Esophagus squamous epithelium (tissue), 4 donors: ENCODE measurements at regions not wholly inside any gene's neighbourhood (a gene's known extent, or its start where the extent isn't known, plus 50 kb on each side); places are given as distances from the start of the nearest gene placed in this dataset.

Source experiments
- POLR2A ChIP-seq, 4 donors: fragments of 450-650 bp; IDR thresholded peaks; one replicate each; pipeline ENCODE4 v1.6.1; 2017; ENCODE audit warnings: antibody characterized with exemption in 4 of 4, mild to moderate bottlenecking in 4 of 4, moderate library complexity in 3 of 4
- TF ChIP-seq, protein P1 (sequence below), 6 experiments: fragments of 450-650 bp in 4 of 6; fragments of 200-600 bp in 2 of 6; sonication (generic) in 2 of 6; IDR thresholded peaks; one replicate each; pipeline ENCODE4 v1.5.1; 2016 to 2019; ENCODE audit warnings: antibody characterized with exemption in 6 of 6, mild to moderate bottlenecking in 4 of 6, moderate library complexity in 4 of 6

DNA sequence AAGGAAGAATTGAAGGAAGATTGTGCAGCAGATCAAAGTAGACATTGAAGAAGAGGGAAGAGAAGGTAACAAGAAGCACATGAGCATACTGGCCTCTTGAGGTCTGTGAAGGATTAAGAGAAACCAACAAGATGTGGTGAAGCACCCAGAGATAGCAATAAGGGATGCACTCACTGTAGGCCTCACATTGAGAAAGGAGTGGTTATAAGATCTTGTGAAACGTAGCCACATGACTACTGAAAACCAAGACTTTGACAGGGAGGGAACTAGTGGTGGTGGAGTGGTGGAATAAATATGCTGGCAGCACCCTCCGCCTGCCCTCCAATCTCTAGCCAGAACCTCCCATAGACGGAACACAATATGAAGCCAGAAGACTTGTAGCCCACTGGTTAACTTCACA is 651.2 kb downstream of the DIPK2A start:
- TF ChIP-seq, protein P1, sequence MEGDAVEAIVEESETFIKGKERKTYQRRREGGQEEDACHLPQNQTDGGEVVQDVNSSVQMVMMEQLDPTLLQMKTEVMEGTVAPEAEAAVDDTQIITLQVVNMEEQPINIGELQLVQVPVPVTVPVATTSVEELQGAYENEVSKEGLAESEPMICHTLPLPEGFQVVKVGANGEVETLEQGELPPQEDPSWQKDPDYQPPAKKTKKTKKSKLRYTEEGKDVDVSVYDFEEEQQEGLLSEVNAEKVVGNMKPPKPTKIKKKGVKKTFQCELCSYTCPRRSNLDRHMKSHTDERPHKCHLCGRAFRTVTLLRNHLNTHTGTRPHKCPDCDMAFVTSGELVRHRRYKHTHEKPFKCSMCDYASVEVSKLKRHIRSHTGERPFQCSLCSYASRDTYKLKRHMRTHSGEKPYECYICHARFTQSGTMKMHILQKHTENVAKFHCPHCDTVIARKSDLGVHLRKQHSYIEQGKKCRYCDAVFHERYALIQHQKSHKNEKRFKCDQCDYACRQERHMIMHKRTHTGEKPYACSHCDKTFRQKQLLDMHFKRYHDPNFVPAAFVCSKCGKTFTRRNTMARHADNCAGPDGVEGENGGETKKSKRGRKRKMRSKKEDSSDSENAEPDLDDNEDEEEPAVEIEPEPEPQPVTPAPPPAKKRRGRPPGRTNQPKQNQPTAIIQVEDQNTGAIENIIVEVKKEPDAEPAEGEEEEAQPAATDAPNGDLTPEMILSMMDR (IDR thresholded peaks at IDR 0.05) = no peak
- TF ChIP-seq POLR2A (IDR thresholded peaks at IDR 0.05) = no peak
